H1 (cell line): ENCODE measurements at regions not wholly inside any gene's neighbourhood (a gene's known extent, or its start where the extent isn't known, plus 50 kb on each side); places are given as distances from the start of the nearest gene placed in this dataset.

Experiments
- CTCF ChIP-seq, 3 experiments: IDR thresholded peaks; 1 replicate in 2 of 3; 2 replicates in 1 of 3; pipeline versions ENCODE4 v1.5.1 to v1.6.1; 2011; ENCODE audit warnings: low read length in 3 of 3, mild to moderate bottlenecking in 3 of 3, inconsistent platforms in 2 of 3, low read depth in 1 of 3, moderate library complexity in 1 of 3; ENCODE audit not compliant: insufficient read depth in 1 of 3; ENCODE audit errors: control extremely low read depth in 1 of 3
- EZH2 ChIP-seq: fragments of 200-600 bp; sonication (generic); IDR thresholded peaks from 2 replicates; pipeline ENCODE4 v1.7.1; 2012; ENCODE audit warnings: low read depth, mild to moderate bottlenecking, moderate library complexity, low read length, inconsistent platforms; ENCODE audit not compliant: severe bottlenecking
- RAD21 ChIP-seq, 2 experiments: IDR thresholded peaks in 1 of 2; conservative IDR thresholded peaks in 1 of 2; 2 replicates each; pipeline ENCODE4 v1.6.1; 2011; ENCODE audit warnings: low read depth in 2 of 2, low read length in 2 of 2, improper control_type of control experiment in 1 of 2, inconsistent platforms in 1 of 2, mild to moderate bottlenecking in 1 of 2, moderate library complexity in 1 of 2
- RBBP5 ChIP-seq: IDR thresholded peaks from 2 replicates; pipeline ENCODE4 v1.7.1; 2012; ENCODE audit warnings: low read depth, mild to moderate bottlenecking, inconsistent platforms, low read length, moderate library complexity, borderline replicate concordance
- SIN3A ChIP-seq, 2 experiments: IDR thresholded peaks in 1 of 2; conservative IDR thresholded peaks in 1 of 2; 2 replicates each; pipeline ENCODE4 v1.6.1; 2011 to 2012; ENCODE audit warnings: low read length in 2 of 2, improper control_type of control experiment in 1 of 2, low read depth in 1 of 2, mild to moderate bottlenecking in 1 of 2
- SUZ12 ChIP-seq: fragments of 200-600 bp; sonication (generic); IDR thresholded peaks from 2 replicates; pipeline ENCODE4 v1.6.1; 2012; ENCODE audit warnings: mild to moderate bottlenecking, inconsistent platforms, low read length, moderate library complexity, mixed read lengths
- TAF1 ChIP-seq: IDR thresholded peaks from 2 replicates; pipeline ENCODE4 v1.6.1; 2011; ENCODE audit warnings: mild to moderate bottlenecking, low read depth, low read length
- YY1 ChIP-seq: IDR thresholded peaks from 2 replicates; pipeline ENCODE4 v1.6.1; 2011; ENCODE audit warnings: low read depth, mild to moderate bottlenecking, low read length

- TF ChIP-seq RAD21 (IDR thresholded peaks at IDR 0.05 in 1 of 2, conservative IDR thresholded peaks at IDR 0.05 in 1 of 2; ENCODE audit: low read depth in 2 of 2, low read length in 2 of 2), result no peak
- TF ChIP-seq TAF1, result no peak
- TF ChIP-seq RBBP5, result no peak
- no peak for TF ChIP-seq SIN3A (conservative IDR thresholded peaks at IDR 0.05 in 1 of 2, IDR thresholded peaks at IDR 0.05 in 1 of 2; ENCODE audit: low read depth in 1 of 2, low read length in 2 of 2)
- no peak for TF ChIP-seq CTCF (IDR thresholded peaks at IDR 0.05; ENCODE audit: control extremely low read depth in 1 of 3, insufficient read depth in 1 of 3, low read depth in 1 of 3, low read length in 3 of 3)
- TF ChIP-seq EZH2, result no peak
- no peak for TF ChIP-seq SUZ12
- TF ChIP-seq YY1, result no peak
Observed at GRCh38 chr3:74506246-74506645, 108.2 kb downstream of the CNTN3 start.
